ENCODE measurements at regions not wholly inside any gene's neighbourhood (a gene's known extent, or its start where the extent isn't known, plus 50 kb on each side); places are given as distances from the start of the nearest gene placed in this dataset.

DNA sequence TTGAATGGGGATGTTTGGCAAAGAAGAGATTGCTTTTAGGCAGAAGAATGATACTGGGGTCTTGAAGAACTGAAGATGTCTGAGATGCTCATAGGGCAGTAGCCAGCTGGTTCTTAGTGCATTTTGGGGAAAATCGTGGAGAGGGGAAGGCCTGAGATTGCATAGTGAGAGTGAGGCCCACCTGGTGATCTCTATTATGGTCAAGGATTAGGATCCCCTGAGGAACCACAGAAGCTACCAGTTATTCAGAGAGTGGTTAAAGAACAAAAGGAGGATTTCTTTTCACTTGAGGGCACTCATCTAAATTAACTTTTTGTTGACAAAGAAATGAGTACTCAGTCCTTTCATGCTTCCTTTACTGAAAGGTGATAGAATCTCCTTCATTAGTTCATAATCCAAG, 271.3 kb upstream of the HAND2 start:
- no peak overlapping the region for H3K27ac ChIP-seq
- no peaks in the 10 kb centered on the region for H3K27me3 ChIP-seq
- DNase-seq: no peak
- no peaks in the 10 kb centered on the region for H3K9me3 ChIP-seq
- intact Hi-C loops (cut with DNase I): no loop called here
- TF ChIP-seq, protein P1, sequence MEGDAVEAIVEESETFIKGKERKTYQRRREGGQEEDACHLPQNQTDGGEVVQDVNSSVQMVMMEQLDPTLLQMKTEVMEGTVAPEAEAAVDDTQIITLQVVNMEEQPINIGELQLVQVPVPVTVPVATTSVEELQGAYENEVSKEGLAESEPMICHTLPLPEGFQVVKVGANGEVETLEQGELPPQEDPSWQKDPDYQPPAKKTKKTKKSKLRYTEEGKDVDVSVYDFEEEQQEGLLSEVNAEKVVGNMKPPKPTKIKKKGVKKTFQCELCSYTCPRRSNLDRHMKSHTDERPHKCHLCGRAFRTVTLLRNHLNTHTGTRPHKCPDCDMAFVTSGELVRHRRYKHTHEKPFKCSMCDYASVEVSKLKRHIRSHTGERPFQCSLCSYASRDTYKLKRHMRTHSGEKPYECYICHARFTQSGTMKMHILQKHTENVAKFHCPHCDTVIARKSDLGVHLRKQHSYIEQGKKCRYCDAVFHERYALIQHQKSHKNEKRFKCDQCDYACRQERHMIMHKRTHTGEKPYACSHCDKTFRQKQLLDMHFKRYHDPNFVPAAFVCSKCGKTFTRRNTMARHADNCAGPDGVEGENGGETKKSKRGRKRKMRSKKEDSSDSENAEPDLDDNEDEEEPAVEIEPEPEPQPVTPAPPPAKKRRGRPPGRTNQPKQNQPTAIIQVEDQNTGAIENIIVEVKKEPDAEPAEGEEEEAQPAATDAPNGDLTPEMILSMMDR (IDR thresholded peaks at IDR 0.05): no peak
- TF ChIP-seq POLR2A (IDR thresholded peaks at IDR 0.05) (no peak), EP300 (IDR thresholded peaks at IDR 0.05) (no peak)
- WGBS, 3 donors: 66 to 83% (median 68%) methylated on average over 1 of the region's 1 CpG
- no peak overlapping the region for H3K4me3 ChIP-seq
- H3K4me1 ChIP-seq (ENCODE audit: insufficient read depth): peaks cover 3% of the 10 kb centered on the region
- H3K36me3 ChIP-seq: no peaks in the 10 kb centered on the region

DNA sequence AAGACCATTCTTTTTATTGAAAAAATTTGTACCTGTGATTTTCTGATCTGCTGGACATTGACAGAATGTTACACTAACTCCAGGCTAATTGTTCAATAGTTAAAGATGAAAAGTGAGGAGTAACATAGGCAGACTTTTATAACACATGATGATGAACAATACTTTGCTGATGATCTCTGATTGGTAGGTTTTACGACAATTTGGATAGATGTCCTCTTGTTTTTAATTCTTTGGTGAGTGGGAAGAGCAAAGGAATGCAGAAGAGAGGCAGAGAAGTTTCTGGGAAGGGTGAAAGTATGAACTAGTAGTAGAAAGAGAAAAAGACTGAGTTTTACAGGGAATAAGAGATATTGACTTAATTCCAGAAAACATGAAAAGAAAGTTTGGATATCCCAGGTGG, 267.3 kb upstream of the HAND2 start:
- no peak overlapping the region for H3K27ac ChIP-seq
- no peak for DNase-seq
- no peaks in the 10 kb centered on the region for H3K36me3 ChIP-seq
- no peaks in the 10 kb centered on the region for H3K27me3 ChIP-seq
- TF ChIP-seq, protein P1 (IDR thresholded peaks at IDR 0.05): no peak
- TF ChIP-seq POLR2A (IDR thresholded peaks at IDR 0.05) (no peak), EP300 (IDR thresholded peaks at IDR 0.05) (no peak)
- no peaks in the 10 kb centered on the region for H3K4me1 ChIP-seq (ENCODE audit: insufficient read depth)
- intact Hi-C loops (cut with DNase I): no loop called here
- no peak overlapping the region for H3K4me3 ChIP-seq
- 4 to 13% (median 11%) methylated on average over 1 of the region's 1 CpG for WGBS, 3 donors
- H3K9me3 ChIP-seq: no peaks in the 10 kb centered on the region

DNA sequence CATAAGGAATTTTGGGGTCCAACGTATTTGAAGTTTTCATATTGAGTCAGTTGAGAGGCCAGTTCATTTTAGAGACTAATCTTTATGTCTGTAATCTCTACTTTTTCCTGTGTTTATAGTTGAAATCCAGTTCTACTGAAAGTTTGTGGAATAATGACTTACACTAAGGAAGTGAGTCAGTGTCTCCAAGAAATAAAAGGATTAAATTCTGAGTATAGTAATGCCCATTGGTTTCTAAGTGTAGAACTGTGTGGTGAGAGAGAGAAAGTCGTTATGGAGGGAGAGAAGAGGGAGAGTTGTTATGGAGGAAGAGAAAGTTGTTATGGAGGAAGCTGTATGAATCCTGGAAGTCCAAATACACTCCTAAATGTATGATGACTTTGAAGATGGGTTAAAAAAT, 264.6 kb upstream of the HAND2 start:
- intact Hi-C loops (cut with DNase I): no loop called here
- H3K4me1 ChIP-seq (ENCODE audit: insufficient read depth): no peaks in the 10 kb centered on the region
- H3K9me3 ChIP-seq: no peaks in the 10 kb centered on the region
- TF ChIP-seq POLR2A (IDR thresholded peaks at IDR 0.05) (no peak), EP300 (IDR thresholded peaks at IDR 0.05) (no peak)
- TF ChIP-seq, protein P1 (IDR thresholded peaks at IDR 0.05): no peak
- no peak overlapping the region for H3K4me3 ChIP-seq
- H3K36me3 ChIP-seq: no peaks in the 10 kb centered on the region
- H3K27me3 ChIP-seq: no peaks in the 10 kb centered on the region
- H3K27ac ChIP-seq: no peak overlapping the region
- 63 to 80% (median 67%) methylated on average over 2 of the region's 2 CpGs for WGBS, 3 donors
- DNase-seq: no peak

DNA sequence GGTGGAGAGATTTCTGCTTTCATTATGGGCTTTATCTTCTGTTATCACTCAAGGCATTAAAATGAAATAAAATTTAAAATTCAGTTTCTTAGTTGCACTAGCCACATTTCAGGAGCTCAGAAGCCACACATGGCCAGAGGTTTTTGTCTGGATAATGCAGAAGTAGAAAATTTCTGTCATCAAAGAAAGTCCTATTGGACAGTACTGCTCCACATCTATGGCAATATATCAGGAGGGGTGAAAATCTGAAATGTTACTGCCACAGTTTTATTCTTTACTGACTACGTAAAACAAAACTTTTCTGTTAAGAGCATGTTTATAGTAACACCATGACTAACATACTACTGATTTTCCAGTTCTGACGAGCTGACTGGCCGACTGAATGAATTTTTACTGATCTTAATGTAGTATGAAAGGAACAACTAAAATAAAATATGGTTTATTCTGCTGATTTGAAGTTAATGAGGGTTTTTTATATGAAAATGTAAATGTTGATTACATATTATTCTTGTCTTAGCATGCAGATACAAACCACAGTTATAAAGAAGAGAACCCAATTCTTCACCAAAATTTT, 264.0 kb upstream of the HAND2 start:
- TF ChIP-seq EP300 (IDR thresholded peaks at IDR 0.05) (no peak), POLR2A (IDR thresholded peaks at IDR 0.05) (no peak)
- TF ChIP-seq, protein P1 (IDR thresholded peaks at IDR 0.05): no peak

More for the DNA sequence above, 264.0 kb upstream of the HAND2 start:
- Histone ChIP-seq H3K27ac (no peak overlapping the region), H3K9me3 (no peaks in the 10 kb centered on the region), H3K36me3 (no peaks in the 10 kb centered on the region), H3K27me3 (no peaks in the 10 kb centered on the region), H3K4me1 (ENCODE audit: insufficient read depth) (no peaks in the 10 kb centered on the region), H3K4me3 (no peak overlapping the region)
- DNase-seq: no peak
- intact Hi-C loops (cut with DNase I): no loop called here
- 40 to 55% (median 46%) methylated on average over 3 of the region's 3 CpGs for WGBS, 3 donors
